ENCODE measurements at regions not wholly inside any gene's neighbourhood (a gene's known extent, or its start where the extent isn't known, plus 50 kb on each side); places are given as distances from the start of the nearest gene placed in this dataset.

- TF ChIP-seq CTCF (IDR thresholded peaks at IDR 0.05) (no peak), POLR2A (IDR thresholded peaks at IDR 0.05) (no peak)
Observed at GRCh38 chr2:75865702-75866101, 155.0 kb upstream of the GCFC2 start.
